ENCODE measurements at regions not wholly inside any gene's neighbourhood (a gene's known extent, or its start where the extent isn't known, plus 50 kb on each side); places are given as distances from the start of the nearest gene placed in this dataset.

DNA sequence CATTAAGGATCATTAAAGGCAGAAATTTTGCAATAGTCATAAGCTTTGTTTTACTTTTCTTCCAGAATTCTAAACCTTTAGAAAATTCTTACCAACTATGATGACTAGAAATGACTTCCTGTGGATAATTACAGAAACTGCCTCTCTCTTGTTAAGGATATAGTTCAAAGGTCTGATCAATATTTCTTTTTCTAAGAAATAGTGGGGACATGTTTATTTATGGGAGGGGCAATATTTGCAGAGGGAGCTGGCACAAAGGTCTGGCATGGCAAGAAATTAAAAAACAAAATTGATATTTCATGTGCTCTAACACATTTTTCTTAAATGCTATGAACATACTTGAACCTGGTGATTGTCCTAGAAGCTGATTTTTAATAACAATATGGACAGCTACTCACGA is 448.9 kb downstream of the KCTD8 start:
- no peak for DNase-seq

DNA sequence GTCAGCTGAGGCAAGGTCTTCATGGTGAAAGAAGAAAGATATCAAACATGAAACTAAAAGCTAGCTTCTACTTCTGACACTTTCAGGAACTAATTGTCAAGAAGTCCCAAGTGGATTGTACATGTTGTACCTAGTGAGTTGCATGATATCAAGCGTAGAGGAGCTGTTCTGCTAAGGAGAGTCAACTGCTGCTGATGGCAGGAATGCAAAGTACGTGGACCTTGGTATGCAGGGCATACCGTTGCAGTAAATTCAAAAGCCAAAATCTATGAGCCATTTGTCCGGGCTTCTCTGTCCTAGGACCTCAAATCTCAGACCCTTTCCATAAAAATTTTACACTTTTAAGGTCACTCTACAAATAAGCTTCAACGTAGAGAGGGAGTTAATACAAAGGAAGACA is 446.2 kb downstream of the KCTD8 start:
- no peak for DNase-seq

DNA sequence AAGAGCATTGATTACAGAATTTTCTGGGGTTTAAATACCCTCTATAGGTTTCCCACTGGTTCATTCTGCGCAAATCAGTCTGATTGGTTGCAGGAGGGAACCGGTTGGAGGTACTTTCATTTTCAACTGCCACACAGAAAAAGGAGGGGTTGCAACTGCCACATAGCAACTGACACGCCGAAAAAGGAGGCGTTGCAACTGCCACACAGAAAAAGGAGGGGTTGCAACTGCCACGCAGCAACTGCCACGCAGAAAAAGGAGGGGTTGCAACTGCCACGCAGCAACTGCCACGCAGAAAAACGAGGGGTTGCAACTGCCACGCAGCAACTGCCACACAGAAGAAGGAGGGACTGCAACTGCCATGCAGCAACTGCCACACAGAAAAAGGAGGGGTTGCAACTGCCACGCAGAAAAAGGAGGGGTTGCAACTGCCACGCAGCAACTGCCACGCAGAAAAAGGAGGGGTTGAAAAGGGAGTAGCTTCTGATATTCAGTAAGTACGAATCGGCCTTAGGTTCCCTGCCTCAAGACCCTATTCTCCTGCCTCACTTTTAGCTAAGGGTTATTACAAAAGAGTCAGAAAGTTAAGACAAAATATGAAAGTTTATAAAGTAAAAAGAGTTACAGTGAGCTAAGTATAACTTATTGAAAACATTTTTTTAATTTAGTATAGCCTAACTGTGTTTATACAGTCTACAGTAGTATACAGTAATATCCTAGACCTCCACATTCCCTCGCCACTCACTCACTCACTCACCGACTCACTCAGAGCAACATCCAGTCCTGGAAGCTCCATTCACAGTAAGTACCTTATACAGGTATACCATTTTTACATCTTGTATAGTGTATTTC is 431.8 kb downstream of the KCTD8 start:
- no peak for DNase-seq

DNA sequence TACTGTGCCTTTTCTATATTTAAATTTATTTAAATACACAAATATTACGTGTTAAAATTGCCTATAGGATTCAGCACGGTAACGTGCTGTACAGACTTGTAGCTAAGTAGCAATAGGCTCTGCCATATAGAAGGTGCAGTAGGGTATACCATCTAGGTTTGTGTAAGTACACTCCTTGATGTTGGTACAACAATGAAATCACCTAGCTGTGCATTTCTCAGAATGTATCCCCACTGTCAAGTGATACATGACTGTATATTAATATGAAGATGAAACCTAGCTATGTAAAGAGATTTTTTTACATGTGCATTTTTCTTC is 431.2 kb downstream of the KCTD8 start:
- no peak for DNase-seq

DNA sequence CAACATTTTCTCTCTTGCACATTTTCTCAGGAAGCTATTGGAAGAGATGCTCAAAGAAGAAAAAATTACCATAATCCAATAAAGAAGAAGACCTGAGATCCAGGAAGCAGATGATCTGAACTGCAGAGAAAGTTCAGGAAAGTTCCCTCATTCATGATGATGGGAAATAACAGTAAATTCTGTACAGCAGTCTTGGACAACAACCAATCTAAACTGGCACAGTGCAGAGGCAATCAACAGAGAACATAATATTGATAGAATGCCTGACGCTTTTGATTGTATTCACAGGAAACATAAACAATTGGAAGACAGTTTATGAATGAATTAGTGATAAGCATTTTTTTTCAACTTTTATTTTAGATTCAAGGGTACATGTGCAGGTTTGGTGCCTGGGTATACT is 428.9 kb downstream of the KCTD8 start:
- no peak for DNase-seq

DNA sequence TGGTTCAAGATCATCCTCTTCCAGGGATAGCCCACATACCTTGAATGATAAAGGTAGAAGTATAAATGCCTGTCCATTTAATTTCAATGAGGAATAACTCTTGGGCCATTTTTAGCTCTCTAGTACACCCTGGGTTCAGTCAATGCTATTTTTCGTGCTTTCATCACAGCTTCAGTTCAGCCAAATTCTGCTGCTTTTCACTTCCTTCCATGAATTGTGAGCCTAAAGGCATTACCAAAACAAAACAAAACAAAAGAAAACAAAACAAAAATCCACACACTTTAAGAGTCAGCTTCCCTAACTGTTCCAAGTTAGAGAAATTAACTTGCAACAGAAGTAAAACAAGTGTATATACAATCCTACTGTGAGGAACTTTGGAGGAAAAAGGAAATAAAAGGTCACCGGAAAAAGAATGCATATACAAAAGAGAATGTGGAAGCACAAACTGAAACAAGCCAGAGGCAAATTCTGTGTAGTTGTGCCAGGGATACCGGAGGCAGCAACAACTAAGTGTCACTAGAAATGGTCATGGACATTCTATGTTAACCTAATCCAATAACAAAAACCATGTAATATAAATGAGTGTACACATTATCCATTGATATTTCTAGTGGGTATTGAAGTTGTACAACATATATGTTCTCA is 423.1 kb downstream of the KCTD8 start:
- DNase-seq: no peak

GRCh38 chr4:44038811-44039210 is 409.8 kb downstream of the KCTD8 start:
- DNase-seq: no peak

- DNase-seq: no peak
Observed at GRCh38 chr4:44046491-44046890, 402.1 kb downstream of the KCTD8 start.

DNA sequence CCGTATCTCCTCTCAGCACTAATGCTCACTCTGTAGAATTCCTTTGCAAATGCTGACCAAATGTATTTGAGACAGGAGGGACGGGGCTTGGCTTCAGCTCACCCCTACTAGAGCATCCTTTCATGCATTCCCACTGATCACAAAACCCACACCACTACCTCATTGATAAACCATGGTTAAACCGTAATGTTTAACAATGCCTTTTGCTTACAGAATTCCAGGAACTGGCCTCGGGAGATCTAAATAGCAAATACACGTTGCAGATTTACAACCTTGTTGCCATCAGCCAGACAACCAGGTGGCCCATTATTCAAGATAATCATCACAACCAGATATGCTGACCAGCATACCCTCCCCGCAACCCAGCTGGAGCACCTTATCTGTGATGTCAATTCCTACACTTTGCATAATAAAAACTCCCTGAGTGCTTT is 391.9 kb downstream of the KCTD8 start:
- no peak for DNase-seq

- no peak for DNase-seq
Observed at GRCh38 chr4:44070843-44071242, 377.8 kb downstream of the KCTD8 start.

DNA sequence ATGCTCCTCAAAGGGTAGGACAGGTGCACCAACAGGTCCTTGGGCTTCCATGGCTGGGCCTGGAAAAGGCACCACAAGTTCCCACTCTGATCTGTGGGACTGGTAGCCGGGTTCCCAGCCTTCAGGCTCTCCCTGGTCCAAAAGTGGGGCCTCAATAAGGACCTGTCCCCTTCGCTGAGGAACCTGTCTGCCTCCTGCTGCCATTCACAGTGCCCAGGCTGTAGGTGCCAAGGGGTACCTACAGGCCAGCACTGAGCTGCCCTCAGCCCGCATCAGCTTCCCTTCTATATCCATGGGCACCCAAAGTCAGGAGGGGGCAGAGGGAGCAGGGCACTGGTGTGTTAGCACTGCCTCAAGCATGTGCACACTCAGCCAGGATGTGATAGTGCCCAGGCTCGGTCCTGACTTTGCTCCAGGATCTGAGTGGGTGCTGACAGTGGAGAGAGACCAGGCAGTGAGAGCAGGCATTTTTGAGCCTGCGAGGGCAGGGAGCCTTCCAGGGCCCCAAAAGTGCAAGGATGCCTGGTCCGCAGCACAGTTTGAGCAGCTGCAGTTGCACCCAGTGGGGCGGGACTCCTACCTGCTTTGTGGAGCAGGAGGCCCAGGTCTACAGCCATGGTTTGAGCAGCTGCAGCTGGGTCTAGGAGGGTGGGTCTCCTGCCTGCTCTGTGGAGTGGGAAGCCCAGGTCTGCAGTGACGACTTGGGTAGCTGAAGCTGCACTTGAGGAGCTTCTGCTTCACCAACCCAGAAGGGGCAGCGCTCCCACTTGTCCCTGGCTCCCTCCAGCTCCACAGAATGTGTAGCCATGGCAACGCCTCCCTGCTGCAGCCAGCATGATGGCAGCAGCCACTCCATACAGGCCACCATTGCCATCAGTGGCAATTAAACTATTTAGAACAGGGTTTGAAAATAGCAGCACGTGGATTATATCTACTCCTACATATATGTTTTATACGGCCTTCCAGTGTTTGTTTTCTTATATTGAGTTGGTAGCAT is 376.4 kb downstream of the KCTD8 start:
- no peak for DNase-seq

GRCh38 chr4:44086753-44087152 is 361.9 kb downstream of the KCTD8 start:
- no peak for DNase-seq

GRCh38 chr4:44093390-44093789 is 355.2 kb downstream of the KCTD8 start:
- no peak for DNase-seq

- DNase-seq: no peak
Observed at GRCh38 chr4:44098973-44099372, 349.6 kb downstream of the KCTD8 start.

GRCh38 chr4:44100456-44100855 is 348.2 kb downstream of the KCTD8 start:
- DNase-seq: no peak

DNA sequence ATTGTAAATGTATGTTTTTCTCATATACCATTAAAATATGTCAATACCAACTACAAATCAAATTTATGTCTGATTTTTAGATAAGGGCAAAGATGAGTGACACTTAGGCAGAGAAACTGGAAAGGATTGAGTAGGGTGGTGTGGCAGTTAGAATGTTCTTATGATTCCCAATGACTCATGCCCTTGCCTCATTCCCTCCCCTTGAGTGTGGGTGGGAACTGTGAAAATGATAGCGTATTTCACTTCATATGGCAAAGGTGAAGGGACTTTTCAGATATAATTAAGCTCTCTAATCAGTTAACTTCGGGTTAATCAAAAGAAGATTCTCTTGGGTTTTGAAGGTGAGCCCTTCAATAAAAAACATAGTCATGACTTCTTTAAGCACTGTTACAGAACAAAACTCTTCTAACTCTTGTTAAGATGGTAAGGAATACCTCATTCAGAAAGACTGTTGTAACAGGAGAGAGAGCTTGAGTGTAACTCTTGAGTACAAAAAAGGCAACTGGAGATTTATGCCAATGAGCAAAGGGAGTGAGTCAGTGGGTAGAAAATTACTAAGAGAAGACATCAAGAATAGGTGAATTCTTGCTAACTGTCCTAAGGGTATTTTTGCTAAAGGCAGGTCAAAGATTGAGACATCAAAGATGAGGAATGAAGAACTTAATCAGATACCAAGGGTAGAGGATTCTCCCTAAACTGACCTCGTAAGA is 329.5 kb downstream of the KCTD8 start:
- no peak for DNase-seq

GRCh38 chr4:44120646-44121045 is 328.0 kb downstream of the KCTD8 start:
- no peak for DNase-seq

GRCh38 chr4:44121210-44121609 is 327.4 kb downstream of the KCTD8 start:
- no peak for DNase-seq

Measured in CD4-positive, alpha-beta T cell treated with Interferon alpha-2 for 1 hour (primary cell).